Breast epithelium (tissue), 3 donors: ENCODE measurements at regions not wholly inside any gene's neighbourhood (a gene's known extent, or its start where the extent isn't known, plus 50 kb on each side); places are given as distances from the start of the nearest gene placed in this dataset.

Experiments used
- CTCF ChIP-seq, 3 donors: fragments of 450-650 bp; IDR thresholded peaks; one replicate each; pipeline ENCODE4 v1.5.1; 2016 to 2017; ENCODE audit warnings: antibody characterized with exemption in 3 of 3, mild to moderate bottlenecking in 3 of 3, moderate library complexity in 3 of 3
- POLR2A ChIP-seq: fragments of 450-650 bp; IDR thresholded peaks from one replicate; pipeline ENCODE4 v1.6.1; 2016; ENCODE audit warnings: antibody characterized with exemption, mild to moderate bottlenecking, moderate library complexity
- POLR2AphosphoS5 ChIP-seq, 3 donors: sonication (generic); formaldehyde crosslinking; IDR thresholded peaks; one replicate each; pipeline ENCODE4 v1.6.1; 2017; ENCODE audit warnings: antibody characterized with exemption in 3 of 3

DNA sequence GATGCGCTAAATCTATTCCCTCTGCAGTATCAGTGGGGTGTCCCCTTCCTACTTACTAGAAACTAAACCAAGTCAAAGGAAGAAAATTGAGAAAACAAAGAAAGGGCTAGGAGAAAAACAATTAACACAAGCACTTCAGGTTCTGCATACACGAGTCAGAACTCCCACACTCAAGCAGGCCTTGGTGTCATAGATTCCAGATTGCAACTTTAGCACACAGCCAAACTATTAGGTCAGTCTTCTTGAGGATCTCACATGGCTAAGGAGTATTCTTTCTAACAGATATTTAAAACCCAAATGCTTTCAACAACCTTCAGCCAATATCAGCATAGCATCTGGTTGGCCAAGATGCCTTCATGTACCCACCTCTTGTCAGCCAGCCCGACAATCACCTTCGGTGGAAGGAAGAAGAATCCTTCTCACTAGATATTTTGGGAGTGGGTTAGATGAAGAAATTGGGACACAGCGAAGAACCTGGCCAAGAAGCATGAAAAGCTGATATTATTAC, 340.0 kb downstream of the VPS13C start:
- no peak for TF ChIP-seq CTCF (IDR thresholded peaks at IDR 0.05)
- no peak for TF ChIP-seq POLR2AphosphoS5 (IDR thresholded peaks at IDR 0.05)
- TF ChIP-seq POLR2A: no peak
